T-helper 9 cell (primary cell): ENCODE measurements at regions not wholly inside any gene's neighbourhood (a gene's known extent, or its start where the extent isn't known, plus 50 kb on each side); places are given as distances from the start of the nearest gene placed in this dataset.

ENCODE experiments used
- DNase-seq: peaks from one replicate; pipeline ENCODE4 v3.0.0-alpha.2; 2020

DNA sequence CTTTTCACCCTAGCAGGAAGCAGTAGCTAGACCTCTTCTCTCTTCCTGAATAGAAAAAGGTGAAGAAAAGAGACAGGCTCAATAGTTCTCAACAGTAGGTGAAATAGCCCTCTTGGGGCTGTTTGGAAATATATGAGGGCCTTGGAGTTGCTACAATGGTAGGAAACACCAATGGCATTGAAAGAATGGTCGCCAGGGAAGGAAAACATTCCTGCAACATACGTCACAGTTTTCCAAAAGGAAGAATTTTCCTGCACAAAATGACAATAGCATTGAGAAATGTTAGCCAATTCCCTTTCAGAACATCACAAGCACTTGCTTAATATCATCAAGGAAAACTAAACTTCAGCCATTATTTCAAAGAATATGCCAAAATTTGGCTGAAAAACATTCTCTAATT is 484.5 kb downstream of the IGSF11 start:
- no peak for DNase-seq

DNA sequence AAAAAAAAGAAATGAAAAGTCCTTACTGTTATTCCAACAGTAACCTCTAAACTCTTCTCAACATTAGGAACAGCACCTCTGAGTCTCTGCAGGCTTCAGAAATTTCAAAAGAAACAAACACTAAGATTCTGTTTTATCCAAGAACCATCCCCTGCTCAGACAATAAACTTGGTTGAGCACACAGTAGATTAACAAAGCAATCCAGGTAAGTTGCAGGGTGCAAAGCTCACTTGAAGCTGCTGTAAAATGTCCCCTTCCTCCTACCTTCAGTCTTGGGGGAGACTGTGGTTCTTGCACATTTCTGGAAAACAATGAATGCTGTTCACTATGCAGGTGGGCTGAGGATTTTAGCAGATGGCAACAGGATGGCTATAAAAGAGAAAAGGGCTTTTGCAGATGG is 484.1 kb downstream of the IGSF11 start:
- no peak for DNase-seq

DNA sequence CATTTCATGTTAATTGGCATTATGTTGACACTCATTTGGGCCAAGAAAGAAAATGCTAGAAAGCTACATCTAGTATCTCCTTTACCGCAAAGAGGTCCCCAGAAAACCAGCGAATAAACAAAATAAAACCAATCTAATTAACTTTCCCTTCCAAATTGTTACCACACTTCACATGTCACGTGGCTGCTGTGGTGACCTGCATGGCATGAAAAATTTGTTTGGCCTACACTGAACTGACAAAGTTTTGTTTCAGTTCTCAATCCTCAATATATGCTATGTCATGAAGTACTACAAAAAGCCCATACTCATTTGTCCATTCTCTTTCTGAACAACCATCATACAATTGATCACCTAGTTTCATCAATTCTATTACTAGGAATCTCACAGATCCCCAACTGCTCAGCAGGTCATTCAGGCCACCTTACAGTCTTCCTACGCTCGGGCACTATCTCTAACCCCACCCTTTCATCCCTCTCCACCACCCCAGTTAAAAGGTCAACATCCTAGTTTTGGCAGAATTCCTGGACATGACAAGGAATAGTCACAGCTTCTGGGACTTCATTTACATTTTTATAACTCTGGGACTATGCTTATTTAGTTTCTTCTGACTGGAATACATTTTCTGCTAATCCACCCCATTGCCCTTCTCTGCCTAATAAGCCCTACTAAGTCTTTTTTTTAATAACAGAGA is 480.4 kb downstream of the IGSF11 start:
- no peak for DNase-seq

- DNase-seq = no peak
These were observed 477.7 kb downstream of the IGSF11 start for GRCh38 chr3:118556983-118557382.

- no peak for DNase-seq
These were observed 477.1 kb downstream of the IGSF11 start for GRCh38 chr3:118557513-118557912.

GRCh38 chr3:118559286-118559685 is 475.4 kb downstream of the IGSF11 start:
- DNase-seq = no peak

DNA sequence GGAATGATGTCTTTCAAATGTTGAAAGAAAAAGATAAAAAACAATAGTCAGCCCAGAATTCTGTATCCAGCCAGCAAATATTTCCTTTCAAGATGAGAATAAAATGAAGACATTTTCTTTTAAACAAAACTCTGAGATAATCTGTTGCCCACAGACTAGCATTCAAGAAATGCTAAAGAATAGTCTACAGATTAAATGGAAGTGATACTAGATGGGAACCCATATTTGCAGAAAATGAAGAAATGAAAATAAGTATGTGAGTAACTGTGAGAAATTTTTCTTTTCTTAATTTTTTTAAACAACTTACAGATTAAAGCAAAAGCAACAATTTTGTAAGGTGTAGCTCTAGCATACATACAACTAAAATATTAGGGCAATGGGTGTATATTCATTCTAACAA is 469.8 kb downstream of the IGSF11 start:
- DNase-seq = no peak

GRCh38 chr3:118573912-118574311 is 460.7 kb downstream of the IGSF11 start:
- DNase-seq = no peak

GRCh38 chr3:118577055-118577777 is 457.4 kb downstream of the IGSF11 start:
- DNase-seq = no peak

- no peak for DNase-seq
These were observed 456.1 kb downstream of the IGSF11 start for GRCh38 chr3:118578559-118578958.

GRCh38 chr3:118587037-118587741 is 447.5 kb downstream of the IGSF11 start:
- DNase-seq = no peak

DNA sequence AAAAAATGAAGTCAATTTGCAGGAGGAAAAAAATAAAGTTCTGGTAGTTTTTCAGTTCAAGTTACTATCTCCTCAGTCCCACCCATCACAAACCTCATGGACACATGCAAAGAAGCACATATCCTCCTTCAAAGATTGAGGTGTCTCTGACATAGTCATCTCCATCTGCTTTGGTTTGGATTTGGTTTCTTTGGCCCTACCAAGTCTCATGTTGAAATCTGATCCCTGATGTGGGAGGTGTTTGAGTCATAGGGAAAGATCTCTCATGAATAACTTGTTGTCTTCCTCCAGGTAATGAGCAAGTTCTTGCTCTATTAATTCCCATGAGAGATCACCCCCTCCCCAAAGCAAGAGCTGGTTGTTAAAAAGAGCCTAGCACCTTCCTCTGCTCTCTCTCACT is 446.8 kb downstream of the IGSF11 start:
- no peak for DNase-seq

- no peak for DNase-seq
These were observed 441.4 kb downstream of the IGSF11 start for GRCh38 chr3:118593277-118593670.

- no peak for DNase-seq
These were observed 437.5 kb downstream of the IGSF11 start for GRCh38 chr3:118597184-118597583.

GRCh38 chr3:118607915-118608820 is 426.5 kb downstream of the IGSF11 start:
- DNase-seq = no peak

- DNase-seq = no peak
These were observed 416.2 kb downstream of the IGSF11 start for GRCh38 chr3:118618247-118619040.

DNA sequence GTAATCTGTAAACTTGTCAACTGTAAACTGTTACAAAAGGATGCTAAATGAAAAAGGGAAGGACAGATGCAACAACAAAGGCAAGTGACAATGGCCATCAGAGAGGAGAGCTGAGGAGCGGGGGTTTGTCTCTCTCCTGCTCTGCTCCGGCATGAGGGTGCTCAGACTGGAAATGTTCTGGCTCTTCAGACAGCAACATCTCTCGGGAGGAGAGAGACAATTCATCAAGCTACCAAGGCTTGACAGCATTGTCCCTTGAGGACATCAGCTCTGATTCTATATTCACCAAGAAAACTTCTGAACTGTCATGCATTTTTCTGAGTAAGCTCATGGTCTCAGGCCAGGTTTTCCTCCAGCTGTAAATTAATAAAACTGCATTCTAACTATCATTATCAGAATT is 408.2 kb downstream of the IGSF11 start:
- no peak for DNase-seq

DNA sequence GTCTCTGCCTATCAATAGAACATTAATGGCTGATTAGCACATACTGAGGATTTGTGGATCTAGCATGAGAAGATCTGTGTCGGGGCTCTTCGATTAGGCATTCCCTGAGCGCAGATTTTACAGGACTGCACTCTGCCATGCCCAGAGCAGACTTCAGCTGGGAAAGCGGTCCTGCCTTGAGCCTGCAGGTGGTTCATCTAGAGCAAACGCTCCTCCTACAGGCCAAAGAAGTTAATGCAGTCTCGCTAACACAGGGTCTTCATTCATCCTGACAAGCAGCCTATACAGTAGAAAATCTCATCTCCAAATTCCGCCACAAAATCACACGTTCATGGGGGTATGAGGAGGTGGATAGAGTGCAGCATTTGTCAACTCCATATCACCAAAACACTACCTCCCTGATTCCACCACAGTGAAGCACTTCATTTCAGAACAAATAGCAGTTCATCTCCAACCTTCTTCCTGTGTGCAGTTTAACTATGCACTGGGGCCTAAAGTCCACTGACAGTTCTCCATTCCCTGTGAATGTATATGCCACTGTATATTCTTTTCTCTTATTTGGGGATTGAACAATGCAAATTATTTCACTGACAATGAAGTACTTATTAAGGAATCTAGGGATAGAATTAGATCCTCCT is 405.8 kb downstream of the IGSF11 start:
- DNase-seq = no peak

DNA sequence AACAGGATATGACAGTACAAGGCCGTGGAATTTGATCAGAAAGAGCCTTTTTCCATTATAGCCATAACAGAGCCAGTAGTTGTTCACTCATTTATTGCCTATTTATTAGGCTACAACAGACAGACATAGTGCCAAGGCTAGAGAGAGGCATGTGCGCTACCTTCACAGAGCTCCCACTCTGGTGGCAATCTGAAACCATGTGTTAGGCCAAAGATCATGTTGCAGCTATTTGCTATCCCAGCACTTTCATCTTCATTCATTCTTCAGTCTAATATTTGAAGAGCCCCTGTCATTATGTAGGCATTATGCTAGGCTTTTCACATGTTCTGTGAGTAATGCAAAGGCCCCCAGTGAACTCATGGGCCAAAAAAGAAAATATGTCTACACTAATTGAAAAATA is 404.8 kb downstream of the IGSF11 start:
- no peak for DNase-seq

DNA sequence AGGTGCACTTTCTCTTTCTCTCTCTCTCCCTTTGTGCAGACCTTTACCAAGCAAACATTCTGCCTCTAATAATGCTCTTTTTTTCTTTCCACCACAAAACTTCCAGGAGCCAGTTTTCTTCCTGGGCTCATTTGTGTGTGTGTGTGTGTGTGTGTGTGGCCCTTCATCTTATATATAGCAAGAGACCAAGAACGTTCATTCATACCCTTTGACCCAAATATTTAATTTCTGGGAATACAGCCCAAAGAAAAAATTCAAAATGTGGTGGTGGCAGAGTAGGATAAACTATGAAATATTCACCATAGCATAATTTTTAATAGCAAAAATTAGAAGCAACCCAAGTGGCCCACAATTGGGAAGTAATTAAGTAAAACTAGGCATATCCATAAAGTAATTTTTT is 398.9 kb downstream of the IGSF11 start:
- no peak for DNase-seq

DNA sequence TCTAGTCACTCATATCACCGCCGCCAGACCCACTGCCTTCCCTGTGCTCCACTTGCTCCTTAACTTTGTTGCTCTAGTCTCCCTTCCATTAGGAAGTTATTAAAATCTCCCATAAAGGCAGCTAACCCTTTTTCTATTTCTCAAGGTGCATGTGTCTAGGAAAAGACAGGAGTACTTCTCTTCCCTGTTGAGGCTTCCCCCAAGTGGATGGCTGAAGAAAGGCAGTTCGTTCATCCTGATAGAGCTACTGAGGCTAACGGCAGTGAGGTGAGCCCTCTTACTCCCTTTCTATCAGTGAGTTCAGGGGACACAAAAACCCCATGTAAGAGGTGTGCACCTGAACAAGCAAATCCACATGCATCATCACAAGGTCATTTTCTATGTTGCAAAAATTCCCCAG is 397.8 kb downstream of the IGSF11 start:
- DNase-seq = no peak

GRCh38 chr3:118637846-118638245 is 396.8 kb downstream of the IGSF11 start:
- no peak for DNase-seq
